Activated naive CD4-positive, alpha-beta T cell treated with anti-CD3 and anti-CD28 coated beads, Interleukin-2, amount 50 U/mL, for 24 hours (primary cell): ENCODE measurements at regions not wholly inside any gene's neighbourhood (a gene's known extent, or its start where the extent isn't known, plus 50 kb on each side); places are given as distances from the start of the nearest gene placed in this dataset.

Experiments used
- H3K27ac Mint-ChIP-seq: one replicate; pipeline ENCODE4 v1.8.0; 2021; ENCODE audit warnings: mild to moderate bottlenecking, mixed read lengths
- H3K27me3 Mint-ChIP-seq: one replicate; pipeline ENCODE4 v1.8.0; 2021; ENCODE audit warnings: mixed read lengths
- H3K36me3 Mint-ChIP-seq: one replicate; pipeline ENCODE4 v1.8.0; 2021; ENCODE audit warnings: mixed read lengths
- H3K4me1 Mint-ChIP-seq: one replicate; pipeline ENCODE4 v1.8.0; 2021; ENCODE audit warnings: mixed read lengths
- H3K4me3 Mint-ChIP-seq: one replicate; pipeline ENCODE4 v1.8.0; 2021; ENCODE audit warnings: mild to moderate bottlenecking, mixed read lengths
- H3K9me3 Mint-ChIP-seq: one replicate; pipeline ENCODE4 v1.8.0; 2021; ENCODE audit warnings: mixed read lengths

GRCh38 chr4:45410701-45411210, 684.4 kb upstream of the GNPDA2 start:
- Mint-ChIP-seq H3K4me3 (no peak overlapping the region), H3K27me3 (no peaks in the 10 kb centered on the region), H3K9me3 (peaks cover 5% of the 10 kb centered on the region), H3K27ac (no peak overlapping the region), H3K36me3 (no peaks in the 10 kb centered on the region), H3K4me1 (no peaks in the 10 kb centered on the region)

- Mint-ChIP-seq H3K4me1 (no peaks in the 10 kb centered on the region), H3K4me3 (no peak overlapping the region)
These were observed 683.2 kb upstream of the GNPDA2 start for GRCh38 chr4:45409536-45409935.

GRCh38 chr4:45408996-45409395, 682.6 kb upstream of the GNPDA2 start:
- no peaks in the 10 kb centered on the region for H3K4me1 Mint-ChIP-seq
- no peaks in the 10 kb centered on the region for H3K36me3 Mint-ChIP-seq
- peaks cover 7% of the 10 kb centered on the region for H3K9me3 Mint-ChIP-seq
- H3K4me3 Mint-ChIP-seq = no peak overlapping the region
- no peak overlapping the region for H3K27ac Mint-ChIP-seq
- H3K27me3 Mint-ChIP-seq = no peaks in the 10 kb centered on the region

More at GRCh38 chr4:45409536-45409935, 683.2 kb upstream of the GNPDA2 start:
- H3K27ac Mint-ChIP-seq = no peak overlapping the region
- peaks cover 6% of the 10 kb centered on the region for H3K9me3 Mint-ChIP-seq
- H3K27me3 Mint-ChIP-seq = no peaks in the 10 kb centered on the region
- no peaks in the 10 kb centered on the region for H3K36me3 Mint-ChIP-seq

- Mint-ChIP-seq H3K4me1 (no peaks in the 10 kb centered on the region), H3K36me3 (no peaks in the 10 kb centered on the region), H3K27ac (no peak overlapping the region), H3K9me3 (peaks cover 26% of the 10 kb centered on the region), H3K4me3 (no peak overlapping the region), H3K27me3 (no peaks in the 10 kb centered on the region)
These were observed 672.8 kb upstream of the GNPDA2 start for GRCh38 chr4:45399116-45399515.

GRCh38 chr4:45385306-45385705, 659.0 kb upstream of the GNPDA2 start:
- no peak overlapping the region for H3K4me3 Mint-ChIP-seq
- no peaks in the 10 kb centered on the region for H3K4me1 Mint-ChIP-seq
- peaks cover 5% of the 10 kb centered on the region for H3K9me3 Mint-ChIP-seq
- H3K27ac Mint-ChIP-seq = no peak overlapping the region
- no peaks in the 10 kb centered on the region for H3K27me3 Mint-ChIP-seq
- no peaks in the 10 kb centered on the region for H3K36me3 Mint-ChIP-seq

- no peaks in the 10 kb centered on the region for H3K36me3 Mint-ChIP-seq
- H3K4me1 Mint-ChIP-seq = no peaks in the 10 kb centered on the region
- no peak overlapping the region for H3K27ac Mint-ChIP-seq
- no peaks in the 10 kb centered on the region for H3K27me3 Mint-ChIP-seq
- no peaks in the 10 kb centered on the region for H3K9me3 Mint-ChIP-seq
- H3K4me3 Mint-ChIP-seq = no peak overlapping the region
These were observed 644.1 kb upstream of the GNPDA2 start for GRCh38 chr4:45370408-45370807.

- no peaks in the 10 kb centered on the region for H3K36me3 Mint-ChIP-seq
- H3K27me3 Mint-ChIP-seq = no peaks in the 10 kb centered on the region
- no peaks in the 10 kb centered on the region for H3K4me1 Mint-ChIP-seq
- H3K27ac Mint-ChIP-seq = no peak overlapping the region
- H3K9me3 Mint-ChIP-seq = no peaks in the 10 kb centered on the region
- H3K4me3 Mint-ChIP-seq = no peak overlapping the region
These were observed 642.5 kb upstream of the GNPDA2 start for GRCh38 chr4:45368832-45369231.

- H3K4me1 Mint-ChIP-seq = no peaks in the 10 kb centered on the region
- peaks cover 20% of the 10 kb centered on the region for H3K9me3 Mint-ChIP-seq
- no peaks in the 10 kb centered on the region for H3K36me3 Mint-ChIP-seq
- no peak overlapping the region for H3K27ac Mint-ChIP-seq
- H3K4me3 Mint-ChIP-seq = no peak overlapping the region
- no peaks in the 10 kb centered on the region for H3K27me3 Mint-ChIP-seq
These were observed 637.6 kb upstream of the GNPDA2 start for GRCh38 chr4:45363931-45364330.

- Mint-ChIP-seq H3K4me1 (no peaks in the 10 kb centered on the region), H3K27ac (no peak overlapping the region), H3K9me3 (peaks cover 26% of the 10 kb centered on the region), H3K36me3 (no peaks in the 10 kb centered on the region), H3K4me3 (no peak overlapping the region), H3K27me3 (no peaks in the 10 kb centered on the region)
These were observed 632.5 kb upstream of the GNPDA2 start for GRCh38 chr4:45358573-45359506.

- Mint-ChIP-seq H3K27me3 (no peaks in the 10 kb centered on the region), H3K4me1 (peaks cover 3% of the 10 kb centered on the region), H3K9me3 (peaks cover 11% of the 10 kb centered on the region), H3K36me3 (no peaks in the 10 kb centered on the region), H3K4me3 (no peak overlapping the region), H3K27ac (no peak overlapping the region)
These were observed 626.8 kb upstream of the GNPDA2 start for GRCh38 chr4:45353161-45353560.

- H3K27ac Mint-ChIP-seq = no peak overlapping the region
- no peaks in the 10 kb centered on the region for H3K36me3 Mint-ChIP-seq
- peaks cover 9% of the 10 kb centered on the region for H3K9me3 Mint-ChIP-seq
- H3K27me3 Mint-ChIP-seq = no peaks in the 10 kb centered on the region
- no peak overlapping the region for H3K4me3 Mint-ChIP-seq
- H3K4me1 Mint-ChIP-seq = peaks cover 3% of the 10 kb centered on the region
These were observed 624.1 kb upstream of the GNPDA2 start for GRCh38 chr4:45350438-45350837.

GRCh38 chr4:45349859-45350258, 623.5 kb upstream of the GNPDA2 start:
- no peak overlapping the region for H3K4me3 Mint-ChIP-seq
- H3K27me3 Mint-ChIP-seq = no peaks in the 10 kb centered on the region
- peaks cover 3% of the 10 kb centered on the region for H3K4me1 Mint-ChIP-seq
- no peaks in the 10 kb centered on the region for H3K36me3 Mint-ChIP-seq
- no peak overlapping the region for H3K27ac Mint-ChIP-seq
- peaks cover 11% of the 10 kb centered on the region for H3K9me3 Mint-ChIP-seq

GRCh38 chr4:45346816-45347435, 620.6 kb upstream of the GNPDA2 start:
- H3K27me3 Mint-ChIP-seq = no peaks in the 10 kb centered on the region
- peaks cover 6% of the 10 kb centered on the region for H3K9me3 Mint-ChIP-seq
- no peaks in the 10 kb centered on the region for H3K36me3 Mint-ChIP-seq
- peaks cover 3% of the 10 kb centered on the region for H3K4me1 Mint-ChIP-seq
- no peak overlapping the region for H3K4me3 Mint-ChIP-seq
- H3K27ac Mint-ChIP-seq = no peak overlapping the region

GRCh38 chr4:45345558-45345957, 619.2 kb upstream of the GNPDA2 start:
- Mint-ChIP-seq H3K36me3 (no peaks in the 10 kb centered on the region), H3K27ac (no peak overlapping the region), H3K4me1 (peaks cover 3% of the 10 kb centered on the region), H3K27me3 (no peaks in the 10 kb centered on the region), H3K9me3 (peaks cover 5% of the 10 kb centered on the region), H3K4me3 (no peak overlapping the region)

GRCh38 chr4:45331802-45332201, 605.4 kb upstream of the GNPDA2 start:
- Mint-ChIP-seq H3K4me1 (no peaks in the 10 kb centered on the region), H3K27ac (no peak overlapping the region), H3K36me3 (no peaks in the 10 kb centered on the region), H3K27me3 (no peaks in the 10 kb centered on the region), H3K4me3 (no peak overlapping the region), H3K9me3 (no peaks in the 10 kb centered on the region)

GRCh38 chr4:45327544-45327943, 601.2 kb upstream of the GNPDA2 start:
- H3K4me1 Mint-ChIP-seq = no peaks in the 10 kb centered on the region
- H3K9me3 Mint-ChIP-seq = peaks cover 5% of the 10 kb centered on the region
- H3K36me3 Mint-ChIP-seq = no peaks in the 10 kb centered on the region
- no peak overlapping the region for H3K27ac Mint-ChIP-seq
- no peak overlapping the region for H3K4me3 Mint-ChIP-seq
- no peaks in the 10 kb centered on the region for H3K27me3 Mint-ChIP-seq
